ENCODE measurements at regions not wholly inside any gene's neighbourhood (a gene's known extent, or its start where the extent isn't known, plus 50 kb on each side); places are given as distances from the start of the nearest gene placed in this dataset.

GRCh38 chr12:125240717-125241116, 175.5 kb downstream of the AACS start:
- TF ChIP-seq ATF3 (CRISPR knock-in tag; conservative IDR thresholded peaks at IDR 0.05) (no peak), CTCF (IDR thresholded peaks at IDR 0.05) (no peak), FOXJ3 (CRISPR knock-in tag; IDR thresholded peaks at IDR 0.05; ENCODE audit: borderline replicate concordance) (no peak), TEAD4 (CRISPR knock-in tag; IDR thresholded peaks at IDR 0.05) (no peak), GABPB1 (CRISPR knock-in tag; IDR thresholded peaks at IDR 0.05) (no peak), JUN (CRISPR knock-in tag; IDR thresholded peaks at IDR 0.05) (no peak), CREB1 (CRISPR knock-in tag; IDR thresholded peaks at IDR 0.05) (no peak), IRF1 (CRISPR knock-in tag; IDR thresholded peaks at IDR 0.05) (no peak)
